GM23338 (cell line): ENCODE measurements at regions not wholly inside any gene's neighbourhood (a gene's known extent, or its start where the extent isn't known, plus 50 kb on each side); places are given as distances from the start of the nearest gene placed in this dataset.

Experiments used
- ATAC-seq: fragments of 200-7000 bp; cut with Tn5 transposase; 3 replicates; pipeline ENCODE4 v1.9.1; 2020
- DNase-seq: peaks from one replicate; pipeline ENCODE4 v3.0.0-alpha.2; 2015; ENCODE audit warnings: low spot score
- H2AFZ ChIP-seq: fragments of 200-600 bp; sonication (generic); 2 replicates; pipeline ENCODE4 v1.8.0; 2016; ENCODE audit warnings: antibody characterized with exemption, mild to moderate bottlenecking, moderate library complexity
- H3F3A ChIP-seq: fragments of 200-600 bp; sonication (generic); replicated peaks from 2 replicates; pipeline ENCODE4 v1.8.0; 2017; ENCODE audit warnings: antibody characterized with exemption, mixed run types, low read depth
- H3K27ac ChIP-seq: fragments of 200-600 bp; sonication (generic); 2 replicates; pipeline ENCODE4 v1.6.1; 2016; ENCODE audit warnings: low read depth
- H3K27me3 ChIP-seq: fragments of 200-600 bp; sonication (generic); 2 replicates; pipeline ENCODE4 v1.8.0; 2016; ENCODE audit warnings: mild to moderate bottlenecking, mixed run types, moderate library complexity; ENCODE audit not compliant: insufficient read depth
- H3K36me3 ChIP-seq: fragments of 200-600 bp; sonication (generic); 2 replicates; pipeline ENCODE4 v1.8.0; 2016; ENCODE audit warnings: mild to moderate bottlenecking; ENCODE audit not compliant: insufficient read depth
- H3K4me1 ChIP-seq: fragments of 200-600 bp; sonication (generic); 2 replicates; pipeline ENCODE4 v1.8.0; 2016; ENCODE audit warnings: mild to moderate bottlenecking, moderate library complexity; ENCODE audit not compliant: insufficient read depth
- H3K4me2 ChIP-seq: fragments of 200-600 bp; sonication (generic); 2 replicates; pipeline ENCODE4 v1.7.1; 2017; ENCODE audit warnings: mixed run types
- H3K4me3 ChIP-seq: fragments of 200-600 bp; sonication (generic); 2 replicates; pipeline ENCODE4 v1.6.1; 2016; ENCODE audit warnings: mixed run types
- H3K79me2 ChIP-seq: fragments of 200-600 bp; sonication (generic); replicated peaks from 2 replicates; pipeline ENCODE4 v1.8.0; 2017; ENCODE audit warnings: mild to moderate bottlenecking; ENCODE audit not compliant: insufficient read depth
- H3K9me2 ChIP-seq: fragments of 200-600 bp; sonication (generic); 2 replicates; pipeline ENCODE4 v1.8.0; 2017; ENCODE audit not compliant: insufficient read depth
- H4K20me1 ChIP-seq: fragments of 200-600 bp; sonication (generic); replicated peaks from 2 replicates; pipeline ENCODE4 v1.8.0; 2017; ENCODE audit warnings: mild to moderate bottlenecking; ENCODE audit not compliant: insufficient read depth
- H3K27ac Mint-ChIP-seq: 2 replicates; pipeline ENCODE4 v1.8.0; 2020; ENCODE audit warnings: inconsistent platforms, mild to moderate bottlenecking, moderate library complexity, mixed read lengths
- H3K27me3 Mint-ChIP-seq: 3 replicates; pipeline ENCODE4 v1.8.0; 2022; ENCODE audit warnings: low read depth, mild to moderate bottlenecking, moderate library complexity, mixed read lengths, inconsistent platforms; ENCODE audit not compliant: insufficient read depth, poor library complexity
- H3K36me3 Mint-ChIP-seq: 3 replicates; pipeline ENCODE4 v1.8.0; 2021; ENCODE audit warnings: low read depth, mild to moderate bottlenecking, inconsistent platforms, moderate library complexity, mixed read lengths
- H3K4me1 Mint-ChIP-seq: 3 replicates; pipeline ENCODE4 v1.8.0; 2020; ENCODE audit warnings: mild to moderate bottlenecking, inconsistent platforms, mixed read lengths
- H3K4me3 Mint-ChIP-seq: 3 replicates; pipeline ENCODE4 v1.8.0; 2021; ENCODE audit warnings: moderate library complexity, mild to moderate bottlenecking, inconsistent platforms, mixed read lengths
- H3K9me3 Mint-ChIP-seq: 3 replicates; pipeline ENCODE4 v1.8.0; 2020; ENCODE audit warnings: moderate library complexity, mild to moderate bottlenecking, inconsistent platforms, mixed read lengths
- CREB1 ChIP-seq: fragments of 250-450 bp; sonication (Bioruptor Pico); IDR thresholded peaks from 2 replicates; pipeline ENCODE4 v1.5.0; 2020; ENCODE audit warnings: low read depth, mild to moderate bottlenecking, moderate library complexity
- EZH2phosphoT487 ChIP-seq: fragments of 200-600 bp; sonication (generic); IDR thresholded peaks from one replicate; pipeline ENCODE4 v1.8.1; 2018; ENCODE audit warnings: antibody characterized with exemption; ENCODE audit not compliant: unreplicated experiment
- ZNF331 ChIP-seq: fragments of 250-450 bp; sonication (Bioruptor Pico); IDR thresholded peaks from 2 replicates; pipeline ENCODE4 v1.5.0; 2020; ENCODE audit warnings: low read depth, mild to moderate bottlenecking, moderate library complexity
- TF ChIP-seq, protein P1 (sequence below): fragments of 250-450 bp; sonication (Bioruptor Pico); IDR thresholded peaks from 2 replicates; pipeline ENCODE4 v1.5.0; 2020; ENCODE audit warnings: mild to moderate bottlenecking, moderate library complexity
- TF ChIP-seq, protein P2 (sequence below), 2 experiments: fragments of 200-600 bp in 1 of 2; sonication (generic) in 1 of 2; conservative IDR thresholded peaks; 2 replicates each; pipeline versions ENCODE4 v1.5.1 to v1.6.1; 2016 to 2017; ENCODE audit warnings: antibody characterized with exemption in 2 of 2, low read depth in 2 of 2, mild to moderate bottlenecking in 2 of 2, moderate library complexity in 1 of 2
- TF ChIP-seq, protein P3 (sequence below): IDR thresholded peaks from 2 replicates; pipeline ENCODE4 v1.6.1; 2016; ENCODE audit warnings: antibody characterized with exemption

DNA sequence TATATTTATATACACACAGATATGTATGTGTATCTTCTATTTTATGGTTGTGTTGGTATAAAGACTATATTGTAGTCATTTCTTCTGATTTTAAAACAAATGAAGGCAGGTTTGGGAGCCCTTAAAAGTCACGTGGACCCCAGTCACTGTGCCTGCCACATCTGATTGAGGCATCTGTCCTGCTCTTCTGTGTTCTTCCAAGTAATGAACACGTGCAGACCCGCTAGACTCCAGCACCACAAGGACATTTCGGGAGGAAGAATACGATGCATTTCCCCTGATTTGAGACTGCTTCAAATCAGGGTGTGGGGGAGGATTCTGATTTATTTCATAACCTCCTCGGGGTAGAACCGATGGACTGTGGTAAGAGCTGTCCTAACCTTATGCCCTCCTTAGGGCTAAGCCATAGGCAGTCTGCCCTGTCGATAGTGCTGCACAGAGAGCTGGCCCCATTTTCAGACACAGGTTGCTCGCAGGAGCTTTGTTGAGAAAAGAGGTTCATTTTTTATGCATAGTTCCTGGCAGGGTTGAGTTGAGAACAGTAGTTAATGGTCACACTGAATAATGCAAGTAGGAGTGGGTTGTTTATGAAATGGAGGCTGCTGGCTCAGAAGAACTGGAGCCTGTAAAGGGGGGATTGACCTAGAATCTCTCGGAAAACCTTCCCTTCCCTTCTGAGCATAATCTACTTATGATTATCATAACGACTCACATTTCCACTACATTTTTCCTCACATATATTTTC is 55.0 kb upstream of the C10orf120 start (continued):
- TF ChIP-seq, protein P1, sequence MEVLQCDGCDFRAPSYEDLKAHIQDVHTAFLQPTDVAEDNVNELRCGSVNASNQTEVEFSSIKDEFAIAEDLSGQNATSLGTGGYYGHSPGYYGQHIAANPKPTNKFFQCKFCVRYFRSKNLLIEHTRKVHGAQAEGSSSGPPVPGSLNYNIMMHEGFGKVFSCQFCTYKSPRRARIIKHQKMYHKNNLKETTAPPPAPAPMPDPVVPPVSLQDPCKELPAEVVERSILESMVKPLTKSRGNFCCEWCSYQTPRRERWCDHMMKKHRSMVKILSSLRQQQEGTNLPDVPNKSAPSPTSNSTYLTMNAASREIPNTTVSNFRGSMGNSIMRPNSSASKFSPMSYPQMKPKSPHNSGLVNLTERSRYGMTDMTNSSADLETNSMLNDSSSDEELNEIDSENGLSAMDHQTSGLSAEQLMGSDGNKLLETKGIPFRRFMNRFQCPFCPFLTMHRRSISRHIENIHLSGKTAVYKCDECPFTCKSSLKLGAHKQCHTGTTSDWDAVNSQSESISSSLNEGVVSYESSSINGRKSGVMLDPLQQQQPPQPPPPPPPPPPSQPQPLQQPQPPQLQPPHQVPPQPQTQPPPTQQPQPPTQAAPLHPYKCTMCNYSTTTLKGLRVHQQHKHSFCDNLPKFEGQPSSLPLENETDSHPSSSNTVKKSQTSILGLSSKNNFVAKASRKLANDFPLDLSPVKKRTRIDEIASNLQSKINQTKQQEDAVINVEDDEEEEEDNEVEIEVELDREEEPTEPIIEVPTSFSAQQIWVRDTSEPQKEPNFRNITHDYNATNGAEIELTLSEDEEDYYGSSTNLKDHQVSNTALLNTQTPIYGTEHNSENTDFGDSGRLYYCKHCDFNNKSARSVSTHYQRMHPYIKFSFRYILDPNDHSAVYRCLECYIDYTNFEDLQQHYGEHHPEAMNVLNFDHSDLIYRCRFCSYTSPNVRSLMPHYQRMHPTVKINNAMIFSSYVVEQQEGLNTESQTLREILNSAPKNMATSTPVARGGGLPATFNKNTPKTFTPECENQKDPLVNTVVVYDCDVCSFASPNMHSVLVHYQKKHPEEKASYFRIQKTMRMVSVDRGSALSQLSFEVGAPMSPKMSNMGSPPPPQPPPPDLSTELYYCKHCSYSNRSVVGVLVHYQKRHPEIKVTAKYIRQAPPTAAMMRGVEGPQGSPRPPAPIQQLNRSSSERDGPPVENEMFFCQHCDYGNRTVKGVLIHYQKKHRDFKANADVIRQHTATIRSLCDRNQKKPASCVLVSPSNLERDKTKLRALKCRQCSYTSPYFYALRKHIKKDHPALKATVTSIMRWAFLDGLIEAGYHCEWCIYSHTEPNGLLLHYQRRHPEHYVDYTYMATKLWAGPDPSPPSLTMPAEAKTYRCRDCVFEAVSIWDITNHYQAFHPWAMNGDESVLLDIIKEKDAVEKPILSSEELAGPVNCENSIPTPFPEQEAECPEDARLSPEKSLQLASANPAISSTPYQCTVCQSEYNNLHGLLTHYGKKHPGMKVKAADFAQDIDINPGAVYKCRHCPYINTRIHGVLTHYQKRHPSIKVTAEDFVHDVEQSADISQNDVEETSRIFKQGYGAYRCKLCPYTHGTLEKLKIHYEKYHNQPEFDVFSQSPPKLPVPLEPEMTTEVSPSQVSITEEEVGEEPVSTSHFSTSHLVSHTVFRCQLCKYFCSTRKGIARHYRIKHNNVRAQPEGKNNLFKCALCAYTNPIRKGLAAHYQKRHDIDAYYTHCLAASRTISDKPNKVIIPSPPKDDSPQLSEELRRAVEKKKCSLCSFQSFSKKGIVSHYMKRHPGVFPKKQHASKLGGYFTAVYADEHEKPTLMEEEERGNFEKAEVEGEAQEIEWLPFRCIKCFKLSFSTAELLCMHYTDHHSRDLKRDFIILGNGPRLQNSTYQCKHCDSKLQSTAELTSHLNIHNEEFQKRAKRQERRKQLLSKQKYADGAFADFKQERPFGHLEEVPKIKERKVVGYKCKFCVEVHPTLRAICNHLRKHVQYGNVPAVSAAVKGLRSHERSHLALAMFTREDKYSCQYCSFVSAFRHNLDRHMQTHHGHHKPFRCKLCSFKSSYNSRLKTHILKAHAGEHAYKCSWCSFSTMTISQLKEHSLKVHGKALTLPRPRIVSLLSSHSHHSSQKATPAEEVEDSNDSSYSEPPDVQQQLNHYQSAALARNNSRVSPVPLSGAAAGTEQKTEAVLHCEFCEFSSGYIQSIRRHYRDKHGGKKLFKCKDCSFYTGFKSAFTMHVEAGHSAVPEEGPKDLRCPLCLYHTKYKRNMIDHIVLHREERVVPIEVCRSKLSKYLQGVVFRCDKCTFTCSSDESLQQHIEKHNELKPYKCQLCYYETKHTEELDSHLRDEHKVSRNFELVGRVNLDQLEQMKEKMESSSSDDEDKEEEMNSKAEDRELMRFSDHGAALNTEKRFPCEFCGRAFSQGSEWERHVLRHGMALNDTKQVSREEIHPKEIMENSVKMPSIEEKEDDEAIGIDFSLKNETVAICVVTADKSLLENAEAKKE (CRISPR knock-in tag): no peak
- TF ChIP-seq EZH2phosphoT487 (no peak), ZNF331 (CRISPR knock-in tag) (no peak), CREB1 (CRISPR knock-in tag) (no peak)
- TF ChIP-seq, protein P2, sequence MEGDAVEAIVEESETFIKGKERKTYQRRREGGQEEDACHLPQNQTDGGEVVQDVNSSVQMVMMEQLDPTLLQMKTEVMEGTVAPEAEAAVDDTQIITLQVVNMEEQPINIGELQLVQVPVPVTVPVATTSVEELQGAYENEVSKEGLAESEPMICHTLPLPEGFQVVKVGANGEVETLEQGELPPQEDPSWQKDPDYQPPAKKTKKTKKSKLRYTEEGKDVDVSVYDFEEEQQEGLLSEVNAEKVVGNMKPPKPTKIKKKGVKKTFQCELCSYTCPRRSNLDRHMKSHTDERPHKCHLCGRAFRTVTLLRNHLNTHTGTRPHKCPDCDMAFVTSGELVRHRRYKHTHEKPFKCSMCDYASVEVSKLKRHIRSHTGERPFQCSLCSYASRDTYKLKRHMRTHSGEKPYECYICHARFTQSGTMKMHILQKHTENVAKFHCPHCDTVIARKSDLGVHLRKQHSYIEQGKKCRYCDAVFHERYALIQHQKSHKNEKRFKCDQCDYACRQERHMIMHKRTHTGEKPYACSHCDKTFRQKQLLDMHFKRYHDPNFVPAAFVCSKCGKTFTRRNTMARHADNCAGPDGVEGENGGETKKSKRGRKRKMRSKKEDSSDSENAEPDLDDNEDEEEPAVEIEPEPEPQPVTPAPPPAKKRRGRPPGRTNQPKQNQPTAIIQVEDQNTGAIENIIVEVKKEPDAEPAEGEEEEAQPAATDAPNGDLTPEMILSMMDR (conservative IDR thresholded peaks at IDR 0.05; ENCODE audit: low read depth in 2 of 2): no peak

DNA sequence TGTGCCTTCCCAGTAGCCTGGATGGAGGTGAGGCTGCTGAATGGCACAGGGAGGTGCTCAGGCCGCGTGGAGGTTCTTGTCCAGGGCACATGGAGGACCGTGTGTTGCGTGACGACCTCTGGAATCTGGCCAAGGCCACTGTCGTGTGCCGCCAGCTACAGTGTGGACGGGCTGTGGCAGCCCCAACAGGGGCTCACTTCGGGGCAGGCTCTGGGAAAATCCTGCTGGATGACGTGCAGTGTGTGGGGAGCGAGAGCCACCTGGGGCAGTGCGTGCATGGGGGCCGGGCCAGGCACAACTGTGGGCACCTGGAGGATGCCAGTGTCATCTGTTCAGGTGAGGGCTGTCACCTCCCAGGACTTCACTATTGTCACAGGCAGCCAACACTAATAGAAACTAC is 50.2 kb upstream of the C10orf120 start:
- peaks cover 3% of the 10 kb centered on the region; the same call in 1 of the 2 replicates for H3K9me2 ChIP-seq
- Mint-ChIP-seq H3K4me3 (no peak overlapping the region), H3K36me3 (no peaks in the 10 kb centered on the region)
- TF ChIP-seq, protein P3, sequence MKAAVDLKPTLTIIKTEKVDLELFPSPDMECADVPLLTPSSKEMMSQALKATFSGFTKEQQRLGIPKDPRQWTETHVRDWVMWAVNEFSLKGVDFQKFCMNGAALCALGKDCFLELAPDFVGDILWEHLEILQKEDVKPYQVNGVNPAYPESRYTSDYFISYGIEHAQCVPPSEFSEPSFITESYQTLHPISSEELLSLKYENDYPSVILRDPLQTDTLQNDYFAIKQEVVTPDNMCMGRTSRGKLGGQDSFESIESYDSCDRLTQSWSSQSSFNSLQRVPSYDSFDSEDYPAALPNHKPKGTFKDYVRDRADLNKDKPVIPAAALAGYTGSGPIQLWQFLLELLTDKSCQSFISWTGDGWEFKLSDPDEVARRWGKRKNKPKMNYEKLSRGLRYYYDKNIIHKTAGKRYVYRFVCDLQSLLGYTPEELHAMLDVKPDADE: no peak

More for the DNA sequence above, 50.2 kb upstream of the C10orf120 start:
- no peak overlapping the region for H3K27ac ChIP-seq
- Mint-ChIP-seq H3K27me3 (peaks cover 5% of the 10 kb centered on the region), H3K9me3 (no peaks in the 10 kb centered on the region), H3K27ac (no peak overlapping the region), H3K4me1 (no peaks in the 10 kb centered on the region)
- H3K4me1 ChIP-seq: no peaks in the 10 kb centered on the region
- no peaks in the 10 kb centered on the region for H4K20me1 ChIP-seq
- DNase-seq (no peak), ATAC-seq (no peak)
- no peak overlapping the region for H2AFZ ChIP-seq
- no peaks in the 10 kb centered on the region for H3K36me3 ChIP-seq
- no peak overlapping the region for H3K4me3 ChIP-seq
- no peaks in the 10 kb centered on the region for H3K27me3 ChIP-seq
- no peak overlapping the region for H3K4me2 ChIP-seq
- H3K79me2 ChIP-seq: no peaks in the 10 kb centered on the region
- no peaks in the 10 kb centered on the region for H3F3A ChIP-seq
